SK-N-SH treated with all-trans-retinoic acid at 6 μM for 48 hours (cell line): ENCODE measurements at regions not wholly inside any gene's neighbourhood (a gene's known extent, or its start where the extent isn't known, plus 50 kb on each side); places are given as distances from the start of the nearest gene placed in this dataset.
"Not testable (repeated sequence)": the region's sequence is repeated elsewhere in the genome, so short reads cannot be mapped to it uniquely, and the experiment has no call there.

Experiments
- ATAC-seq: fragments of 200-7000 bp; cut with Tn5 transposase; 3 replicates; pipeline ENCODE4 v1.9.1; 2020; ENCODE audit warnings: mild to moderate bottlenecking, moderate library complexity
- ARNTL ChIP-seq: fragments of 450-650 bp; formaldehyde crosslinking; IDR thresholded peaks from 2 replicates; pipeline ENCODE4 v1.5.0; 2020; ENCODE audit warnings: low read depth, mild to moderate bottlenecking, moderate library complexity, borderline replicate concordance
- BACH2 ChIP-seq: fragments of 250-450 bp; sonication (Bioruptor Pico); IDR thresholded peaks from 2 replicates; pipeline ENCODE4 v1.9.0; 2021; ENCODE audit warnings: mild to moderate bottlenecking, borderline replicate concordance
- CSDC2 ChIP-seq: fragments of 250-450 bp; sonication (Bioruptor Pico); IDR thresholded peaks from 2 replicates; pipeline ENCODE4 v1.5.0; 2020; ENCODE audit warnings: mild to moderate bottlenecking, moderate library complexity
- CSRNP3 ChIP-seq: fragments of 250-450 bp; sonication (Bioruptor Pico); IDR thresholded peaks from 2 replicates; pipeline ENCODE4 v1.5.1; 2021; ENCODE audit warnings: mild to moderate bottlenecking, moderate library complexity
- ESRRG ChIP-seq: fragments of 250-450 bp; sonication (Bioruptor Pico); IDR thresholded peaks from 2 replicates; pipeline ENCODE4 v1.6.1; 2021; ENCODE audit warnings: mild to moderate bottlenecking
- GLIS3 ChIP-seq: fragments of 250-450 bp; sonication (Bioruptor Pico); IDR thresholded peaks from 2 replicates; pipeline ENCODE4 v1.5.0; 2020; ENCODE audit warnings: mild to moderate bottlenecking, moderate library complexity
- ISL1 ChIP-seq: fragments of 250-450 bp; sonication (Bioruptor Pico); IDR thresholded peaks from 2 replicates; pipeline ENCODE4 v2.1.2; 2022; ENCODE audit warnings: mild to moderate bottlenecking, moderate library complexity
- OSR1 ChIP-seq: fragments of 250-450 bp; sonication (Bioruptor Pico); IDR thresholded peaks from 2 replicates; pipeline ENCODE4 v1.8.0; 2022; ENCODE audit warnings: moderate library complexity, mild to moderate bottlenecking, inconsistent platforms
- PATZ1 ChIP-seq: fragments of 250-450 bp; sonication (Bioruptor Pico); IDR thresholded peaks from 2 replicates; pipeline ENCODE4 v1.8.0; 2020; ENCODE audit warnings: mild to moderate bottlenecking, moderate library complexity, borderline replicate concordance
- POU6F1 ChIP-seq: fragments of 250-450 bp; sonication (Bioruptor Pico); IDR thresholded peaks from 2 replicates; pipeline ENCODE4 v1.8.0; 2021; ENCODE audit warnings: low read depth, mild to moderate bottlenecking, moderate library complexity, borderline replicate concordance
- PPARA ChIP-seq: fragments of 250-450 bp; sonication (Bioruptor Pico); IDR thresholded peaks from 2 replicates; pipeline ENCODE4 v1.5.0; 2020; ENCODE audit warnings: mild to moderate bottlenecking, borderline replicate concordance
- RARB ChIP-seq: fragments of 250-450 bp; sonication (Bioruptor Pico); IDR thresholded peaks from 2 replicates; pipeline ENCODE4 v1.8.0; 2021; ENCODE audit warnings: mild to moderate bottlenecking, moderate library complexity
- SNAI2 ChIP-seq: fragments of 250-450 bp; sonication (Bioruptor Pico); IDR thresholded peaks from 2 replicates; pipeline ENCODE4 v1.5.0; 2020; ENCODE audit warnings: mild to moderate bottlenecking, moderate library complexity
- TCF4 ChIP-seq: fragments of 250-450 bp; sonication (Bioruptor Pico); IDR thresholded peaks from 2 replicates; pipeline ENCODE4 v1.8.0; 2021; ENCODE audit warnings: mild to moderate bottlenecking, moderate library complexity, borderline replicate concordance
- TOX ChIP-seq: fragments of 250-450 bp; sonication (Bioruptor Pico); IDR thresholded peaks from 2 replicates; pipeline ENCODE4 v1.8.0; 2021; ENCODE audit warnings: mild to moderate bottlenecking, moderate library complexity, borderline replicate concordance
- TSHZ2 ChIP-seq: fragments of 250-450 bp; sonication (Bioruptor Pico); IDR thresholded peaks from 2 replicates; pipeline ENCODE4 v1.5.0; 2020; ENCODE audit warnings: mild to moderate bottlenecking, moderate library complexity
- ZC3H10 ChIP-seq: fragments of 250-450 bp; sonication (Bioruptor Pico); IDR thresholded peaks from 2 replicates; pipeline ENCODE4 v1.5.1; 2021; ENCODE audit warnings: mild to moderate bottlenecking, moderate library complexity
- ZFP3 ChIP-seq: fragments of 250-450 bp; sonication (Bioruptor Pico); IDR thresholded peaks from 2 replicates; pipeline ENCODE4 v1.5.0; 2020; ENCODE audit warnings: mild to moderate bottlenecking, moderate library complexity
- ZFP30 ChIP-seq: fragments of 450-650 bp; formaldehyde crosslinking; IDR thresholded peaks from 2 replicates; pipeline ENCODE4 v1.5.0; 2022; ENCODE audit warnings: mild to moderate bottlenecking, moderate library complexity
- ZNF565 ChIP-seq: fragments of 450-650 bp; formaldehyde crosslinking; conservative IDR thresholded peaks from 2 replicates; pipeline ENCODE4 v1.5.0; 2020; ENCODE audit warnings: low read depth, mild to moderate bottlenecking, moderate library complexity
- ZNF70 ChIP-seq: fragments of 450-650 bp; formaldehyde crosslinking; IDR thresholded peaks from 2 replicates; pipeline ENCODE4 v1.5.0; 2020; ENCODE audit warnings: mild to moderate bottlenecking, moderate library complexity
- ZNF8 ChIP-seq: fragments of 450-650 bp; formaldehyde crosslinking; IDR thresholded peaks from 2 replicates; pipeline ENCODE4 v1.5.0; 2020; ENCODE audit warnings: mild to moderate bottlenecking, moderate library complexity
- TF ChIP-seq, protein P1 (sequence below): fragments of 250-450 bp; sonication (Bioruptor Pico); IDR thresholded peaks from 2 replicates; pipeline ENCODE4 v1.5.1; 2020; ENCODE audit warnings: low read depth, mild to moderate bottlenecking, moderate library complexity

DNA sequence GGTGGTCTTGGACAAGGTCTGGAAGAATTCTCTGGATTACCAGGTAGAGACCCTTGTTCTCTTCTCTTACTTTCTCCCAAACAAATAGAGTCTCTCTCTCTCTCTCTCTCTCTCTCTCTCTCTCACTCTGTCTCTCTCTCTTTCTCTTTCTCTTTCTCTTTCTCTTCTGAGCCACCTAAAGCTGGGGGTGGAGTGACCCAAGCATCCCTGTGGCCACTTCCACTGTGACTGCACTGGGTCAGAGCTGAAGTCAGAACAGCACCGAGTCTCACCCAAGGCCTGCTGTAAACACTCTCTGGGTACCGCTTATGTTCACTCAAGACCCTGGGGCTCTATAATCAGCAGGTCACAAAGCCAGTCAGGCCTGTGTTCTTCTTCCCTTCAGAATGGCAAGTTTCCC is 513.7 kb downstream of the EBF1 start:
- TF ChIP-seq BACH2 (CRISPR knock-in tag) (no peak), TOX (CRISPR knock-in tag) (no peak), POU6F1 (no peak), ZNF8 (no peak), PPARA (CRISPR knock-in tag) (no peak), CSRNP3 (CRISPR knock-in tag) (no peak), ZNF70 (CRISPR knock-in tag) (no peak), ZC3H10 (CRISPR knock-in tag) (no peak), RARB (CRISPR knock-in tag) (no peak), ISL1 (no peak), SNAI2 (CRISPR knock-in tag) (no peak), ZNF565 (CRISPR knock-in tag) (no peak), ESRRG (no peak), TCF4 (CRISPR knock-in tag) (no peak), TSHZ2 (CRISPR knock-in tag) (no peak), PATZ1 (no peak), ARNTL (CRISPR knock-in tag) (no peak), ZFP30 (CRISPR knock-in tag) (no peak)
- TF ChIP-seq, protein P1, sequence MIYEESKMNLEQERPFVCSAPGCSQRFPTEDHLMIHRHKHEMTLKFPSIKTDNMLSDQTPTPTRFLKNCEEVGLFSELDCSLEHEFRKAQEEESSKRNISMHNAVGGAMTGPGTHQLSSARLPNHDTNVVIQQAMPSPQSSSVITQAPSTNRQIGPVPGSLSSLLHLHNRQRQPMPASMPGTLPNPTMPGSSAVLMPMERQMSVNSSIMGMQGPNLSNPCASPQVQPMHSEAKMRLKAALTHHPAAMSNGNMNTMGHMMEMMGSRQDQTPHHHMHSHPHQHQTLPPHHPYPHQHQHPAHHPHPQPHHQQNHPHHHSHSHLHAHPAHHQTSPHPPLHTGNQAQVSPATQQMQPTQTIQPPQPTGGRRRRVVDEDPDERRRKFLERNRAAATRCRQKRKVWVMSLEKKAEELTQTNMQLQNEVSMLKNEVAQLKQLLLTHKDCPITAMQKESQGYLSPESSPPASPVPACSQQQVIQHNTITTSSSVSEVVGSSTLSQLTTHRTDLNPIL (CRISPR knock-in tag): no peak
- no peak for ATAC-seq

DNA sequence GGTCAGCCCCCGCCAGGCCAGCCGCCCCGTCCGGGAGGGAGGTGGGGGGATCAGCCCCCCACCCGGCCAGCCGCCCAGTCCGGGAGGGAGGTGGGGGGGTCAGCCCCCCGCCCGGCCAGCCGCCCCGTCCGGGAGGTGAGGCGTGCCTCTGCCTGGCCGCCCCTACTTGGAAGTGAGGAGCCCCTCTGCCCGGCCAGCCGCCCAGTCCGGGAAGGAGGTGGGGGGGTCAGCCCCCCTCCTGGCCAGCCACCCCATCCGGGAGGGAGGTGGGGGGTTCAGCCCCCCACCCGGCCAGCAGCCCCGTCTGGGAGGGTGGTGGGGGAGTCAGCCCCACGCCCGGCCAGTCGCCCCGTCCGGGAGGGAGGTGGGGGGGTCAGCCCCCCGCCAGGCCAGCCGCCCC is 517.0 kb downstream of the EBF1 start:
- ATAC-seq: not testable (repeated sequence)

DNA sequence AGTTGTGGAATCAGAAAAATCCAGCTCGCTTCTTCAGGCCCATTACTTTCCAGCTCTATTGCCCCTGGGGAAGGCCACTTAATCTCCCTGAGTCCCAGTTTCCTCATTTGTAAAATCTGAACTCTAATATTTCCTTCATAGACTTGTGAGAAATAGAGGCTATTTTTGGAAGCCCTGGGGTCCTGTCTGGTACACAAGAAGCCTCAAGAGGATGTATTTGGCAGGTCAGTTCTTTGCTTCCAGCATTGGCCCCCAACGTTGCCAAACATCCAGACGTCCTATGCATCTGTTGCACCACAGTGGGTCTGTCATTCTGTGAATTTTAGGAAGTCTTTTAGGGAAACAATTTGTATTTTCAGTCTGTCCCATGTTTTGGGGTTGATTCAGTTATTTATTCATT is 525.9 kb downstream of the EBF1 start:
- ATAC-seq: no peak
- TF ChIP-seq TSHZ2 (CRISPR knock-in tag): no peak
- no peak for TF ChIP-seq PPARA (CRISPR knock-in tag)
- TF ChIP-seq BACH2 (CRISPR knock-in tag): no peak
- no peak for TF ChIP-seq ZC3H10 (CRISPR knock-in tag)
- no peak for TF ChIP-seq CSDC2 (CRISPR knock-in tag)
- no peak for TF ChIP-seq ESRRG
- TF ChIP-seq ZNF565 (CRISPR knock-in tag): no peak
- TF ChIP-seq, protein P1 (CRISPR knock-in tag): no peak
- no peak for TF ChIP-seq ZFP3 (CRISPR knock-in tag)
- TF ChIP-seq ISL1: no peak
- no peak for TF ChIP-seq ARNTL (CRISPR knock-in tag)
- no peak for TF ChIP-seq OSR1 (CRISPR knock-in tag)
- no peak for TF ChIP-seq GLIS3 (CRISPR knock-in tag)
- no peak for TF ChIP-seq TCF4 (CRISPR knock-in tag)
- no peak for TF ChIP-seq PATZ1
